ENCODE measurements at regions not wholly inside any gene's neighbourhood (a gene's known extent, or its start where the extent isn't known, plus 50 kb on each side); places are given as distances from the start of the nearest gene placed in this dataset.
A peak's percentile ranks its signal among the peaks of the same experiment; 100 is the strongest.

GRCh38 chr5:74028976-74029375 is 403.0 kb downstream of the ARHGEF28 start:
- Histone ChIP-seq H3K27me3 (ENCODE audit: control insufficient read depth, insufficient read depth, low read length) (no peaks in the 10 kb centered on the region), H3K36me3 (ENCODE audit: control insufficient read depth, insufficient read depth, low read length) (no peaks in the 10 kb centered on the region), H3K4me3 (ENCODE audit: low read depth, low read length) (no peak overlapping the region)
- TF ChIP-seq, protein P1, sequence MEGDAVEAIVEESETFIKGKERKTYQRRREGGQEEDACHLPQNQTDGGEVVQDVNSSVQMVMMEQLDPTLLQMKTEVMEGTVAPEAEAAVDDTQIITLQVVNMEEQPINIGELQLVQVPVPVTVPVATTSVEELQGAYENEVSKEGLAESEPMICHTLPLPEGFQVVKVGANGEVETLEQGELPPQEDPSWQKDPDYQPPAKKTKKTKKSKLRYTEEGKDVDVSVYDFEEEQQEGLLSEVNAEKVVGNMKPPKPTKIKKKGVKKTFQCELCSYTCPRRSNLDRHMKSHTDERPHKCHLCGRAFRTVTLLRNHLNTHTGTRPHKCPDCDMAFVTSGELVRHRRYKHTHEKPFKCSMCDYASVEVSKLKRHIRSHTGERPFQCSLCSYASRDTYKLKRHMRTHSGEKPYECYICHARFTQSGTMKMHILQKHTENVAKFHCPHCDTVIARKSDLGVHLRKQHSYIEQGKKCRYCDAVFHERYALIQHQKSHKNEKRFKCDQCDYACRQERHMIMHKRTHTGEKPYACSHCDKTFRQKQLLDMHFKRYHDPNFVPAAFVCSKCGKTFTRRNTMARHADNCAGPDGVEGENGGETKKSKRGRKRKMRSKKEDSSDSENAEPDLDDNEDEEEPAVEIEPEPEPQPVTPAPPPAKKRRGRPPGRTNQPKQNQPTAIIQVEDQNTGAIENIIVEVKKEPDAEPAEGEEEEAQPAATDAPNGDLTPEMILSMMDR (IDR thresholded peaks at IDR 0.05; ENCODE audit: insufficient read depth, low read length, poor library complexity, severe bottlenecking): no peak
- no peak for DNase-seq (ENCODE audit: low read depth)

DNA sequence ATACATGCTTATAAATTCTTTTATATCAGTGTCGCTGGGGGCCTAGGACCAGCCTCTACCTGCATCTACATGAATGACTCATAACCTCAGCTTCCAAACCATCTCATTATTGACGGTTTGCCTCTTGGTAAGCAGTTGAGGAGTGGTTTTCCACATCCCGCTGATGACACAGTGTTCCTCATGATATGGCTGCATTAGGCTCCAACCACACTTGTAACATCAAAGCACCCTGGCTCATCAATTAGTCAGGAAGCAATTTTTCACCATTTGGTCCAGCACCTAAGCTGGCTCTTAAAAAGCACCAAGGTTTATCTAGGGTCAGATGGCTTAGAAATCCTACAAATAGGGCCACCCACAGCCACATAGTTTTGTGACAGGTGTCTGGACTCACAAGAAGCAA is 402.4 kb downstream of the ARHGEF28 start:
- Histone ChIP-seq H3K36me3 (ENCODE audit: control insufficient read depth, insufficient read depth, low read length) (no peaks in the 10 kb centered on the region), H3K4me3 (ENCODE audit: low read depth, low read length) (no peak overlapping the region), H3K27me3 (ENCODE audit: control insufficient read depth, insufficient read depth, low read length) (no peaks in the 10 kb centered on the region)
- TF ChIP-seq, protein P1 (IDR thresholded peaks at IDR 0.05; ENCODE audit: insufficient read depth, low read length, poor library complexity, severe bottlenecking): no peak
- peak; percentile 35 for DNase-seq (ENCODE audit: low read depth)

DNA sequence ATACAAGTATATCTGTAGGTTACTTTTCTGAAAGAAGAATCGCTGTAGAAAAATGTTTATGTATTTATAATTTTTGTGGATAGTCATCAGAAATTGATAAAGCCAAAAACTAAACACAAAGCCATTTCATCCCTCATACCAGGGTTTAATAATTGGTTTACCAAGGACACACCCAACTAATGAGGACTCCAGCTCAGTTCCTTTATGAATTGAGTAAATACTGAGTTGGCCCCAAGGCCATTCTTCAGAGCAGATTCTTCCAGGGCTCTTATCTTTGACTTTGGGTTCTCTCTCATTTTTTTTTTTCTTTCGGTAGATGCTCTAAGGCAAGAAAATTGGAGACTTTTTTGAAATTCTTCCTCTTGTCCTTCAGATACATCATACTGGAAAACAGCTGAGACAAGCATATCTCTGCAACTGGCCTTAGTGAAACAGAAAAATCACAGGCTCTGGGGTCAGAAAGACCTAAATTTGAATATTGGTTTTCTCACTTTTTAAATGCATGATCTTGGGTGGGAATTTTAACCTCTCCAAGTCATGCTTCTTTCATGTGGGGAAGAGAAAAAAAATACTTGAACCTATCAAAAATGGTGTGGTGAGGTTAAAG is 401.8 kb downstream of the ARHGEF28 start:
- no peak overlapping the region for H3K4me3 ChIP-seq (ENCODE audit: low read depth, low read length)
- H3K36me3 ChIP-seq (ENCODE audit: control insufficient read depth, insufficient read depth, low read length): no peaks in the 10 kb centered on the region
- H3K27me3 ChIP-seq (ENCODE audit: control insufficient read depth, insufficient read depth, low read length): no peaks in the 10 kb centered on the region
- DNase-seq (ENCODE audit: low read depth): no peak
- TF ChIP-seq, protein P1 (IDR thresholded peaks at IDR 0.05; ENCODE audit: insufficient read depth, low read length, poor library complexity, severe bottlenecking): no peak

- Histone ChIP-seq H3K36me3 (ENCODE audit: control insufficient read depth, insufficient read depth, low read length) (no peaks in the 10 kb centered on the region), H3K27me3 (ENCODE audit: control insufficient read depth, insufficient read depth, low read length) (no peaks in the 10 kb centered on the region), H3K4me3 (ENCODE audit: low read depth, low read length) (no peak overlapping the region)
- TF ChIP-seq, protein P1 (IDR thresholded peaks at IDR 0.05; ENCODE audit: insufficient read depth, low read length, poor library complexity, severe bottlenecking): no peak
- no peak for DNase-seq (ENCODE audit: low read depth)
Observed at GRCh38 chr5:74026310-74026709, 400.3 kb downstream of the ARHGEF28 start.

DNA sequence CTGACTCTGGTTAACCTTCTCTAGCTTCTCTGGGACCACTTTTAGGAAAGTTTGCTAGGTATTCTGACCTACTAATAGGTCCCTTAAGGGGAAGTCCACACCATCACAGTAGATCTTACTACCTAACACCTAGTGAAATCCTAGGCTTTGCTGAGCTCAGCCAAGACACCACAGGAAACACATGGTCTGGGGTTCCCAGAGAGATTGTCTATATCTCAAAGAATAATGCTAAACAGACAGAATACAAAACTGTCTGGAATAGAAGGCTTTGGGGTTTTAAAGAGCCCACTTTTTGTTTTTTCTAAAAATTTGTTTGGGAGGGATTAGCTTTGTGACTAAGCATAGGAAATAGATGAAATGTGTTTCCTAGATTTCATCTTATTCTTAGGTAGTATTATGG is 395.1 kb downstream of the ARHGEF28 start:
- TF ChIP-seq, protein P1 (IDR thresholded peaks at IDR 0.05; ENCODE audit: insufficient read depth, low read length, poor library complexity, severe bottlenecking): no peak
- Histone ChIP-seq H3K27me3 (ENCODE audit: control insufficient read depth, insufficient read depth, low read length) (no peaks in the 10 kb centered on the region), H3K4me3 (ENCODE audit: low read depth, low read length) (no peak overlapping the region), H3K36me3 (ENCODE audit: control insufficient read depth, insufficient read depth, low read length) (no peaks in the 10 kb centered on the region)
- no peak for DNase-seq (ENCODE audit: low read depth)

DNA sequence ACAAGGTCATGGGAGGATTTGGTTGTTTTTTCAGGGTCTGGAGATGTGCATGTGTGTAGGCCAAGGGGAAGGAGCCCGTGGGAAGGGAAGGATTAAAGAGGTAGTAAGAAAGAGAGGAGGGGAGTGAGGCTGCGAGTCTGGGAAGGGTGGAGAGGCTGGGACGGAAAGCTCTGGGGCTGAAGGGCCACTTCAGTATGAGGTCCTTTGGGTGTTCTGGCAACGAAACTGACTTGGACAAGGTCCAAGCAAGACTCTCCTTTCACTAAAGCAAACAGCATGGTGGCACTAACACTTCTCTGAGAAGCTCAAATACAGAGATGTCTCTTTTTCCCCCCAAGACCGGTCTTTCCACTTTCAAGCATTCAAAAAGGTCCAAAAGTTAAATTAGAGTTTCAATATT is 394.5 kb downstream of the ARHGEF28 start:
- no peak for DNase-seq (ENCODE audit: low read depth)
- no peaks in the 10 kb centered on the region for H3K27me3 ChIP-seq (ENCODE audit: control insufficient read depth, insufficient read depth, low read length)
- H3K36me3 ChIP-seq (ENCODE audit: control insufficient read depth, insufficient read depth, low read length): no peaks in the 10 kb centered on the region
- H3K4me3 ChIP-seq (ENCODE audit: low read depth, low read length): no peak overlapping the region
- TF ChIP-seq, protein P1 (IDR thresholded peaks at IDR 0.05; ENCODE audit: insufficient read depth, low read length, poor library complexity, severe bottlenecking): no peak
